ENCODE measurements at regions not wholly inside any gene's neighbourhood (a gene's known extent, or its start where the extent isn't known, plus 50 kb on each side); places are given as distances from the start of the nearest gene placed in this dataset.

GRCh38 chr3:193010191-193010590 is 92.5 kb upstream of the MB21D2 start:
- CTCF ChIA-PET: interaction anchor here (1.3 kb wide), 1 partner anchor 198 kb away, joined by 3 read pairs; no protein-coding TSS in a partner anchor
- H3K4me1 ChIP-seq (ENCODE audit: control insufficient read depth, extremely low read depth, insufficient read depth, low read length): no peaks in the 10 kb centered on the region
- DNase-seq (ENCODE audit: low read depth, low spot score) (no peak), FAIRE-seq (no peak)
- BruUV-seq (replicated peaks): no TSS peak
- H3K36me3 ChIP-seq (ENCODE audit: control insufficient read depth in 2 of 2, extremely low read depth in 1 of 2, insufficient read depth in 2 of 2, low read length in 2 of 2): no peaks in the 10 kb centered on the region
- H3K27ac ChIP-seq (ENCODE audit: insufficient read depth, low read depth, low read length): no peak overlapping the region
- intact Hi-C loops (cut with micrococcal nuclease): no loop called here
- H3K27me3 ChIP-seq (ENCODE audit: control insufficient read depth in 2 of 2, insufficient read depth in 2 of 2, low read length in 2 of 2): peaks cover 0 to 3% of the 10 kb centered on the region in 2 experiments
- POLR2A ChIA-PET: no interaction called here
- no peak for TF ChIP-seq FOS (IDR thresholded peaks at IDR 0.05; ENCODE audit: borderline replicate concordance, insufficient read depth, low read length)
- no peak for TF ChIP-seq POLR2AphosphoS5 (IDR thresholded peaks at IDR 0.05; ENCODE audit: insufficient read depth, low read depth, low read length)
- H2AFZ ChIP-seq (ENCODE audit: low read depth, low read length): no peak overlapping the region
- no peaks in the 10 kb centered on the region for H3K9me3 ChIP-seq (replicated peaks; ENCODE audit: control insufficient read depth, insufficient read depth, low read length)
- H4K20me1 ChIP-seq (replicated peaks; ENCODE audit: control insufficient read depth, extremely low read depth, insufficient read depth, low read length): no peaks in the 10 kb centered on the region
- no peak overlapping the region for H3K9ac ChIP-seq (replicated peaks; ENCODE audit: extremely low read depth, insufficient read depth, low read length)
- H3K9me1 ChIP-seq (replicated peaks; ENCODE audit: control insufficient read depth, extremely low read depth, insufficient read depth, low read length): no peaks in the 10 kb centered on the region
- no peak overlapping the region for H3K4me2 ChIP-seq (ENCODE audit: insufficient read depth, low read length)
- H3K79me2 ChIP-seq (ENCODE audit: control insufficient read depth, insufficient read depth, low read length): no peaks in the 10 kb centered on the region
- dilution Hi-C loops (cut with MboI; ENCODE audit: extremely low pct_ligation_motif_present, low sequenced_read_pairs): no loop called here
- H3K4me3 ChIP-seq (replicated peaks in 1 of 3; ENCODE audit: insufficient read depth in 1 of 3, low read depth in 1 of 3, low read length in 3 of 3): no peak overlapping the region

GRCh38 chr3:193011958-193012357 is 94.3 kb upstream of the MB21D2 start:
- Histone ChIP-seq H3K36me3 (ENCODE audit: control insufficient read depth in 2 of 2, extremely low read depth in 1 of 2, insufficient read depth in 2 of 2, low read length in 2 of 2) (no peaks in the 10 kb centered on the region), H2AFZ (ENCODE audit: low read depth, low read length) (no peak overlapping the region), H3K4me3 (replicated peaks in 1 of 3; ENCODE audit: insufficient read depth in 1 of 3, low read depth in 1 of 3, low read length in 3 of 3) (no peak overlapping the region), H3K9me3 (replicated peaks; ENCODE audit: control insufficient read depth, insufficient read depth, low read length) (no peaks in the 10 kb centered on the region), H3K79me2 (ENCODE audit: control insufficient read depth, insufficient read depth, low read length) (no peaks in the 10 kb centered on the region), H4K20me1 (replicated peaks; ENCODE audit: control insufficient read depth, extremely low read depth, insufficient read depth, low read length) (no peaks in the 10 kb centered on the region), H3K4me2 (ENCODE audit: insufficient read depth, low read length) (no peak overlapping the region), H3K27me3 (ENCODE audit: control insufficient read depth in 2 of 2, insufficient read depth in 2 of 2, low read length in 2 of 2) (peaks cover 0 to 3% of the 10 kb centered on the region in 2 experiments), H3K9me1 (replicated peaks; ENCODE audit: control insufficient read depth, extremely low read depth, insufficient read depth, low read length) (no peaks in the 10 kb centered on the region), H3K4me1 (ENCODE audit: control insufficient read depth, extremely low read depth, insufficient read depth, low read length) (no peaks in the 10 kb centered on the region), H3K9ac (replicated peaks; ENCODE audit: extremely low read depth, insufficient read depth, low read length) (no peak overlapping the region), H3K27ac (ENCODE audit: insufficient read depth, low read depth, low read length) (no peak overlapping the region)
- dilution Hi-C loops (cut with MboI; ENCODE audit: extremely low pct_ligation_motif_present, low sequenced_read_pairs) (no loop called here), intact Hi-C loops (cut with micrococcal nuclease) (no loop called here)
- DNase-seq (ENCODE audit: low read depth, low spot score) (no peak), FAIRE-seq (no peak)
- ChIA-PET POLR2A (no interaction called here), CTCF (no interaction called here)
- TF ChIP-seq POLR2AphosphoS5 (IDR thresholded peaks at IDR 0.05; ENCODE audit: insufficient read depth, low read depth, low read length): no peak
- TF ChIP-seq, protein P1, sequence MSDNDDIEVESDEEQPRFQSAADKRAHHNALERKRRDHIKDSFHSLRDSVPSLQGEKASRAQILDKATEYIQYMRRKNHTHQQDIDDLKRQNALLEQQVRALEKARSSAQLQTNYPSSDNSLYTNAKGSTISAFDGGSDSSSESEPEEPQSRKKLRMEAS (IDR thresholded peaks at IDR 0.05; ENCODE audit: insufficient read depth, insufficient read length): no peak
- no peak for TF ChIP-seq EZH2 (IDR thresholded peaks at IDR 0.05; ENCODE audit: borderline replicate concordance, low read depth, low read length, severe bottlenecking)
- TF ChIP-seq MYC (IDR thresholded peaks at IDR 0.05; ENCODE audit: low read depth, low read length): no peak
- no peak for TF ChIP-seq FOS (IDR thresholded peaks at IDR 0.05; ENCODE audit: borderline replicate concordance, insufficient read depth, low read length)
- TF ChIP-seq JUN (IDR thresholded peaks at IDR 0.05; ENCODE audit: borderline replicate concordance, insufficient read depth, insufficient read length, low read depth): no peak
- TF ChIP-seq, protein P2, sequence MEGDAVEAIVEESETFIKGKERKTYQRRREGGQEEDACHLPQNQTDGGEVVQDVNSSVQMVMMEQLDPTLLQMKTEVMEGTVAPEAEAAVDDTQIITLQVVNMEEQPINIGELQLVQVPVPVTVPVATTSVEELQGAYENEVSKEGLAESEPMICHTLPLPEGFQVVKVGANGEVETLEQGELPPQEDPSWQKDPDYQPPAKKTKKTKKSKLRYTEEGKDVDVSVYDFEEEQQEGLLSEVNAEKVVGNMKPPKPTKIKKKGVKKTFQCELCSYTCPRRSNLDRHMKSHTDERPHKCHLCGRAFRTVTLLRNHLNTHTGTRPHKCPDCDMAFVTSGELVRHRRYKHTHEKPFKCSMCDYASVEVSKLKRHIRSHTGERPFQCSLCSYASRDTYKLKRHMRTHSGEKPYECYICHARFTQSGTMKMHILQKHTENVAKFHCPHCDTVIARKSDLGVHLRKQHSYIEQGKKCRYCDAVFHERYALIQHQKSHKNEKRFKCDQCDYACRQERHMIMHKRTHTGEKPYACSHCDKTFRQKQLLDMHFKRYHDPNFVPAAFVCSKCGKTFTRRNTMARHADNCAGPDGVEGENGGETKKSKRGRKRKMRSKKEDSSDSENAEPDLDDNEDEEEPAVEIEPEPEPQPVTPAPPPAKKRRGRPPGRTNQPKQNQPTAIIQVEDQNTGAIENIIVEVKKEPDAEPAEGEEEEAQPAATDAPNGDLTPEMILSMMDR (IDR thresholded peaks at IDR 0.05; ENCODE audit: extremely low read depth in 1 of 2, insufficient read depth in 1 of 2, low read depth in 1 of 2, low read length in 2 of 2): no peak
- no peak for TF ChIP-seq GATA2 (IDR thresholded peaks at IDR 0.05; ENCODE audit: insufficient read depth, insufficient read length, low read depth, low read length)
- no peak for TF ChIP-seq POLR2A (IDR thresholded peaks at IDR 0.05; ENCODE audit: low read depth, low read length)
- BruUV-seq (replicated peaks): no TSS peak
